ENCODE measurements at regions not wholly inside any gene's neighbourhood (a gene's known extent, or its start where the extent isn't known, plus 50 kb on each side); places are given as distances from the start of the nearest gene placed in this dataset.
"Not testable (repeated sequence)": the region's sequence is repeated elsewhere in the genome, so short reads cannot be mapped to it uniquely, and the experiment has no call there.

DNA sequence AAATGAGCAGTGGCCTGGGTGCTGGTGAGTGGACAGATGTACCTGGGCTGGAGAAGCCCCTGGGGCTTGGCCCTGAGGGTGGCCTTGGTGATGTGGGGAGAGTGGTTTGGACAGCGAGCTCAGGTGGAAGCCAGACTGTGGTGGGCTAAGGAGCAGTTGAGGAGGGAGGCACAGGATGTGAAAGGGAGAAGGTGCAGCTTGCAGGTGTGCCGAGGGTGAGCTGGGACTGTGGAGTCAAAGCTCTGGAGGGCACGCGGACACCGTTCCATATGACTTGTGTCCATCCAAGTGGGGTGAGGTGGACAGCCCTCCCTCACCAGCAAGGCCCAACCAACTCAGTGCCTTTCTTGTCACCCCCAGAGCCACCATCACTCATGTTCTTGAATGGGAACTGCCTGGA, 170.8 kb upstream of the ZNF267 start:
- no peak for DNase-seq

DNA sequence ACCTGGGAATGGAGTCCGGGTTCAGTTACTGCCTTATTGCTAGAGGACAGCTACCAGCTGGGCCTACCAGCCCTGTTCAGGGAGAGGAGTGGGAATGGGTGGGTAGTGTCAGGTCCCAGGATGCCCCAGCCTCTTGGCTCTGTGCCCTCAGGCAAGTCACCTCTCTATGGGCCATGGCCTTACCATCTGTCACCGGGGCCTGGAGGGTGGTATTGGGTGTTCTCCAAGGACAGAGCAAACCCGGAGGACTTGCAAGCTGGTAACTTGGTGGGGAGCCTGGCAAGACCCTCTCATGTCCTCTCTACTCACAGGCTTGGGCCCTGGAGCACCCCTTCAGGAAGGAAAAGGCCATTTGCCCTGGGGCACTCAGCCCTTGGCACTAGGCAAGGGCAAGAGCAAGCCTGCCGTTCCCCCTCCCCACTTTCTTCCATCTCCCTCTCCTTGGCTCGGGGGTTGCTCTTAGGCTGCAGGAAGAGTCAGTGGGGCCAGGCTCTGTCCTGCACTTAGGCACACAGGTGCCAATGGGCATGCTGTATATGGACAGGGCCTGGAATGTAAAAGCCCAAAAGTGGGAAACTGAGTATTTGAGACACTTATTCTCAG, 170.0 kb upstream of the ZNF267 start:
- no peak for DNase-seq

- DNase-seq: no peak
These were observed 169.5 kb upstream of the ZNF267 start for GRCh38 chr16:31704138-31704537.

DNA sequence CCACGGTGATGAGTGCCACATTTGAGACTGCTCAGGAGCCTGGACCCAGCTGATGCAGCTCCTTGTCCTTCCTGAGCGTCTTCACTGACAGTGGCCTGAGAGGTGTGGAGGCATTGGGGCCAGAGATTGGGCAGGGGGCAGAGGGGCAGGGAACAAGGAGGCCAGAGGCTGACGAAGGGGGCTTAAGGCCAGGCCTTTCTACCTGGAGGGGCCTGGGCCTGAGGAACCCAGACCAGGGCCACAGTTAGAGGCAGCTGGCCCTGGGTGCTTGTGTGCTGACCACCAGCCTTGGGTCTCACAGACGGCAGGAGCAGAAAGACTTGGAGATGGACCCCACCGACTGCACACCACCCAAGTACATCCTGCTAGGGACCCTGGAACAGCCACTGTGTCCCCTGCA, 168.2 kb upstream of the ZNF267 start:
- DNase-seq: no peak

DNA sequence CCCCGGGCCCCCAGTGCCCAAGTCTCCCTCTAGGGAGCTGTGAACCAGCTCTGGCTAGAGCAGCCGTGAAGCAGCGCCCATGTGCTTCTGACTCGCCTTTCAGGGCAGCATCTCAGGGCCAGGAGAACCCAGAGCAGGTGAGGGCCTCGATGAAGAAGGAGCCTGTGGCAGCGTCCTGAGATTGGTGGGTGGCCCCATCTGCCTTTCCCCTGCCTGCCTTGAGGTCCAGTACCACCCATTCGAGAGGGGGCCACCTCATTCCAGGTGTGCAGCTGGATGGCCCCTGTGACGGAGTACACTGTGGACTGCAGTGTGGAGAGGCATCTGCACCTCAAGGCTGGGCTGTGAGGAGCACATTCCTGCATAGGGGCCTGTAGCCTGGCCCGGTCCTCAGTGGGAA, 167.3 kb upstream of the ZNF267 start:
- no peak for DNase-seq

- no peak for DNase-seq
These were observed 166.7 kb upstream of the ZNF267 start for GRCh38 chr16:31706925-31707324.

- no peak for DNase-seq
These were observed 165.8 kb upstream of the ZNF267 start for GRCh38 chr16:31707743-31708335.

DNA sequence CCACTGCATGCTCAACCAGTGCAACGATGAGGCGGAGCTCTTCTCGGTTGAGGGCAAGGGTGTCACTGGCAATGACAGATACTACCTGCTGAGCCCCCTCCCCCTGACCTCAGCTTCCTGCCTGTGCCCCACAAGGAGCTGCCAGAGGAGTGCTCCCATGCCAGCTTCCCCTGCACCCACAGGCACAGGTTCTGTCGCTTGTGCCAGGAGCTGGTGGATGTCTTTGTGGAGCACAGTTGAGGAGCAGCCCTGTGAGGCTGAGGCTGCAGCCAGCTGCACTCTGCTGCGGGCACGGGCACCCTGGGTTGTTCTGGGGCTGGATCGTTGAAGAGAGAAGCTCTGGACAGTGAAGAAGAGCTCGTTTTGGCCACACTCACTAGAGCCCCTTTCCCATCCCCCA, 165.3 kb upstream of the ZNF267 start:
- DNase-seq: no peak

- DNase-seq: no peak
These were observed 164.4 kb upstream of the ZNF267 start for GRCh38 chr16:31709181-31709580.

DNA sequence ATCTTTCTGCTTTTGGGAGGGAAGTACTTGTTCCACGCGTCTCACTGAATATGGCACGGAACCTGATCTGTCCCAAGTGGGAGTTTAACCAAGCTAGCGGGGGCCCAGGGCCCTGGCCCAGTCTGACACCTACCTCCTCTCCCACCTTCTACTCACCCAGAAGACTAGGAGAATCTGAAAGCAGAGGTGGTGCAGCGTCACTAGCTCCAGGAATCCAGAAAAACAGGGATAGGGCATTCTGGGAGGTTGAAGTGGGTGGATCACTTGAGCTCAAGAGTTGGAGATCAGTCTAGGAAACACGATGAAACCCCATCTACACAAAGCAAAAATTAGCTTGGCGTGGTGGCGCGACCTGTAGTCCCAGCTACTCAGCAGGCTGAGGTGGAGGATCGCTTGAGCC, 163.5 kb upstream of the ZNF267 start:
- no peak for DNase-seq

DNA sequence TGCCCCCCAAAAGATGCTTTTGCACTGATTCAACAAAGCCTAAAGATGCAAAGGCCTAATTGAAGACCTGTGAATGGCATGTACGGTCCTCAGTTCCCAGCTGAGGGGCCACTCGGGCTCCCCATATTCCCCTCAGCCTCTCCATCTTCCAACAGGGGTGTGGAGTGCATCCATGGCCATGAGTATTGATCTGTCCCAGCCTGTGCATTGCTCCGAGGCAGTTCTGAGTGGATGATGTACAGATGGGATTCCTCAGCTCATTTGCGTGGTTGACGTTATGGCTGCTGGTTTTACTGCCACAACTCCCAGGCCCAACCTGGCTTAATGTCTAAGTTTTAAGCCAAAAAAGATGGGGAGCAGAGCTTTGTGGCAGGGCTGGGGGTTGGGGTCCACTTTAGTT, 162.7 kb upstream of the ZNF267 start:
- no peak for DNase-seq

- no peak for DNase-seq
These were observed 162.2 kb upstream of the ZNF267 start for GRCh38 chr16:31711344-31711845.

DNA sequence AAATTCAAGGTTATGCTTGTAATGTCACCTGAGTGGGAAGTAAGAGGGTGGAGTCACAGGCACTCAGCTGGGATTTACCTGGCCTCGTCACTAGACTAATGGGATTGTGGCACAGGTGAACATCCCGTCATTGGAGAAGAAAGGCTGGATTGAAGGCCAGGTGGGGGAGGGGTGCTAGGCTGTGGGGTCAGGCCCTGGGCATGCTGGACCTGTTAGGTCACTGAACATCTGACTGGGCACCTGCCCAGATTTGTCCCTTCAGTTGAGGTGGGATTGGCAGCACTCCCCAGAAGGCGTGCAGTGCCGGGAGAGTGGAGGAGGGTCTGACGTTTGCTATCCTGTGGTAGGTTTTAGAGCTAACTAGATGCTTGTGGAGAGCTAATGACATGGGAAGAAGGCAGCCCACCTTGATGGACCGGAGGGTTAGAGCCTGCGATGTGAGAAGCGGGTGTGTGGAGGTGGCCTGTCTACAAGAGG, 161.5 kb upstream of the ZNF267 start:
- no peak for DNase-seq

- peak; percentile 94 to 95 for DNase-seq
These were observed 160.3 kb upstream of the ZNF267 start for GRCh38 chr16:31713071-31713944.

DNA sequence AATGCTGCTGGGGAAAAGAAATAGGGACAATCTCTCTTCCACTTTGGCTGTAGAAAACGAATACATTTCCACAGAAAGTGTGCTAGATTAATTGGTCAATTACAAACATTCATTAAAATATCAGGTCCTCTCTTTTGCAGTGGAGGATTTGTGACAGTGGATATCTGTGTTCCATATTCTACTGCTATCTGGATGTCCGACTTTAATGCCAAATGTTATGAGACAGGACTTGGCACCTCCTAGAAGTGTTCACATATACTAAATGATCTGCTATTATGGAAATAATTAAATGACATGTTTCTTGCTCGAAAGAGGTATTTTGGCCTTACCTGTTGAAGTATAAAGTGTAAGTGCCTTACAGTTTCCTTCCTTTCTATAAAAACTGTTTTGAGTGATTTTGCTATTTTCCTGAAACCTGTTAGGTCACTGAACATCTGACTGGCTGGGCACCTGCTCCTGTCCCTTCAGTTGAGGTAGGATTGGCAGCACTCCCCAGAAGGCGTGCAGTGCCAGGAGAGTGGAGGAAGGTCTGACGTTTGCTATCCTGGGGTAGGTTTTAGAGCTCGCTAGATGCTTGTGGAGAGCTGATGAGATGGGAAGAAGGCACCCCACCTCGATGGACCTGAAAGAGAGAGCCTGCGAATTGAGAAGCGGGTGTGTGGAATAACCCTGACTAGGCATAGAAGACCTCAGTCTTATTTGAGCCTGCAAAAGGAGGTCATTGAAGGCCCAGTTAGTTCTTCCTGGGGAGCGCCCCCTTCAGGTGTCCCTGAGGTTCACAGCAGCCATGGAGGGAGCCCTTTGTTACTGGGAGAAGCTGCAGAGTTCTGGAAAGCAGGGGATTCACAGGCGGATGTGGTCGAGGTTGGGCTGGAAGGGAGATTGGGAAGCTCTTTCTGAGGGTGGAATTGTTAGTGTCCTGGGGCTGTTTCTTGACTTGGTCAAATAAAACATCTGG, 159.4 kb upstream of the ZNF267 start:
- DNase-seq: no peak

- no peak for DNase-seq
These were observed 158.6 kb upstream of the ZNF267 start for GRCh38 chr16:31714903-31715504.

DNA sequence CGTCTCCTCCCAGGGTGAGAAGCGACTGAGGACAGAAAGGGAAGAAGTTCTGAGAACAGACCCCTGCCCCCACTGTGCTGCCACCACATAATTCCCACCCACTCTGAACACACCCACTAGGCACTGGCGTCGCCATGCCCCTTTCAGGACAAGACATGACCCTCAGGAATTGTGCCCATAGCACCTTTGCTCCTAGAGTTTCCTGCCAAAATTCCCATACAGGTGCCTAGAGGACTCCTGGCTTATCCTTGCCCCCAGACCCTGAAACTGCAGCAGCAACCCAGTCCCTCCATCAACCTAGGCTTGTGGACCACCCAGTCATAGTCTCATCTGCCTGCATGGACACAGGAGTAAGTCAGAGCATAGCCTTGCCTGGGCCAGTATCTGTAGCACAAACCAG, 157.7 kb upstream of the ZNF267 start:
- no peak for DNase-seq

DNA sequence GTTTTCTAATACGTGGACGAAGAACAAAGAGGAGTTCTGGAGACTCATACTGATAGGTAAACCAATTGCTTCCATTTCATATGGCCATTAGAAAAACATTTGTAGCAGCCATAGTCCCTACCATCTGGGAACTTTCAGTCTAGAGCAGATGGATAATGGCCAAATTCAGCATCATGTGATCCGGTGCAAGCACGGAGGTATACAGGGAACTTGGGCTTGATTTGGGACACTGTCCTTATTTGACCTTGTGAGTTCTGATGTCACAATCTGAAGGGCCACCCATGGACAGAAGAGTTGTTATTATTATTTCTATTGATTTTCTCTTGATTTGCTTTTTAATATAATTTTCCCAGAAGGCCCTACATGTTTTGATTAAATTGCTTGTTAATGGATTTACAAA, 154.6 kb upstream of the ZNF267 start:
- DNase-seq: no peak

GRCh38 chr16:31727553-31727952, 146.1 kb upstream of the ZNF267 start:
- no peak for DNase-seq

GRCh38 chr16:31734265-31734664, 139.3 kb upstream of the ZNF267 start:
- DNase-seq: no peak

- not testable (repeated sequence) for DNase-seq
These were observed 128.5 kb upstream of the ZNF267 start for GRCh38 chr16:31745098-31745497.

- DNase-seq: no peak
These were observed 127.7 kb upstream of the ZNF267 start for GRCh38 chr16:31745900-31746299.
